Activated CD8-positive, alpha-beta T cell treated with anti-CD3 and anti-CD28 coated beads for 36 hours (primary cell): ENCODE measurements at regions not wholly inside any gene's neighbourhood (a gene's known extent, or its start where the extent isn't known, plus 50 kb on each side); places are given as distances from the start of the nearest gene placed in this dataset.

Experiments
- ATAC-seq: fragments of 200-7000 bp; cut with Tn5 transposase; one replicate; pipeline ENCODE4 v1.10.0; 2021; ENCODE audit warnings: mild to moderate bottlenecking, moderate library complexity
- CTCF ChIA-PET: fragments of 350-600 bp; sonication (Branson Sonifier 250); formaldehyde crosslinking; loops from one replicate; lab custom pipeline; 2021; ENCODE audit warnings: antibody characterized with exemption; lab: Charles Lee
- POLR2A ChIA-PET: fragments of 350-600 bp; sonication (Branson Sonifier 250); formaldehyde crosslinking; loops from one replicate; lab custom pipeline; 2021; ENCODE audit warnings: antibody characterized with exemption; lab: Charles Lee
- DNase-seq: peaks from one replicate; pipeline ENCODE4 v3.0.0-alpha.2; 2020
- H3K27ac Mint-ChIP-seq: one replicate; pipeline ENCODE4 v1.8.0; 2021; ENCODE audit warnings: mild to moderate bottlenecking, mixed read lengths
- H3K27me3 Mint-ChIP-seq: one replicate; pipeline ENCODE4 v1.8.0; 2021; ENCODE audit warnings: mixed read lengths
- H3K36me3 Mint-ChIP-seq: one replicate; pipeline ENCODE4 v1.8.0; 2021; ENCODE audit warnings: low read depth, mixed read lengths
- H3K4me1 Mint-ChIP-seq: one replicate; pipeline ENCODE4 v1.8.0; 2021; ENCODE audit warnings: low read depth, mixed read lengths
- H3K4me3 Mint-ChIP-seq: one replicate; pipeline ENCODE4 v1.8.0; 2021; ENCODE audit warnings: mild to moderate bottlenecking, moderate library complexity, mixed read lengths
- H3K9me3 Mint-ChIP-seq: one replicate; pipeline ENCODE4 v1.8.0; 2021; ENCODE audit warnings: mixed read lengths
- CTCF ChIP-seq: fragments of 200-600 bp; IDR thresholded peaks from one replicate; pipeline ENCODE4 v1.8.0; 2022; ENCODE audit warnings: antibody characterized with exemption, mild to moderate bottlenecking
- intact Hi-C: fragments of 100-400 bp; cut with micrococcal nuclease; formaldehyde crosslinking; loops from one replicate; pipeline ENCODE4 v1.10.0; 2022

- no peaks in the 10 kb centered on the region for H3K36me3 Mint-ChIP-seq
- H3K4me1 Mint-ChIP-seq, result no peaks in the 10 kb centered on the region
- ChIA-PET CTCF (no interaction called here), POLR2A (no interaction called here)
- TF ChIP-seq CTCF, result no peak
- peaks cover 2% of the 10 kb centered on the region for H3K9me3 Mint-ChIP-seq
- peaks cover 2% of the 10 kb centered on the region for H3K27me3 Mint-ChIP-seq
- no peak overlapping the region for H3K27ac Mint-ChIP-seq
- intact Hi-C loops, result no loop called here
- DNase-seq, result no peak
- no peak overlapping the region for H3K4me3 Mint-ChIP-seq
- no peak for ATAC-seq
Measured at GRCh38 chr2:147110962-147111361, 733.9 kb upstream of the ACVR2A start.

GRCh38 chr2:147110317-147110716, 734.5 kb upstream of the ACVR2A start:
- ChIA-PET CTCF (no interaction called here), POLR2A (no interaction called here)
- peaks cover 2% of the 10 kb centered on the region for H3K9me3 Mint-ChIP-seq
- intact Hi-C loops, result no loop called here
- ATAC-seq (no peak), DNase-seq (no peak)
- no peak for TF ChIP-seq CTCF
- no peak overlapping the region for H3K27ac Mint-ChIP-seq
- no peaks in the 10 kb centered on the region for H3K36me3 Mint-ChIP-seq
- no peaks in the 10 kb centered on the region for H3K4me1 Mint-ChIP-seq
- peaks cover 2% of the 10 kb centered on the region for H3K27me3 Mint-ChIP-seq
- H3K4me3 Mint-ChIP-seq, result no peak overlapping the region

GRCh38 chr2:147109291-147109690, 735.5 kb upstream of the ACVR2A start:
- DNase-seq (no peak), ATAC-seq (no peak)
- Mint-ChIP-seq H3K27me3 (peaks cover 2% of the 10 kb centered on the region), H3K36me3 (no peaks in the 10 kb centered on the region), H3K27ac (no peak overlapping the region), H3K9me3 (peaks cover 2% of the 10 kb centered on the region), H3K4me3 (no peak overlapping the region), H3K4me1 (no peaks in the 10 kb centered on the region)
- CTCF ChIA-PET, result no interaction called here
- POLR2A ChIA-PET, result no interaction called here
- no peak for TF ChIP-seq CTCF
- intact Hi-C loops, result no loop called here

- DNase-seq, result no peak
- H3K27ac Mint-ChIP-seq, result no peak overlapping the region
- ATAC-seq, result no peak
- CTCF ChIA-PET, result no interaction called here
- peaks cover 2% of the 10 kb centered on the region for H3K27me3 Mint-ChIP-seq
- peaks cover 2% of the 10 kb centered on the region for H3K9me3 Mint-ChIP-seq
- intact Hi-C loops, result no loop called here
- no peaks in the 10 kb centered on the region for H3K36me3 Mint-ChIP-seq
- POLR2A ChIA-PET, result no interaction called here
- H3K4me3 Mint-ChIP-seq, result no peak overlapping the region
- TF ChIP-seq CTCF, result no peak
- no peaks in the 10 kb centered on the region for H3K4me1 Mint-ChIP-seq
Measured at GRCh38 chr2:147108548-147108947, 736.3 kb upstream of the ACVR2A start.

GRCh38 chr2:147101941-147102790, 742.7 kb upstream of the ACVR2A start:
- no peak for ATAC-seq
- POLR2A ChIA-PET, result no interaction called here
- intact Hi-C loops, result no loop called here
- no peak for DNase-seq
- Mint-ChIP-seq H3K27ac (no peak overlapping the region), H3K36me3 (no peaks in the 10 kb centered on the region), H3K9me3 (no peaks in the 10 kb centered on the region), H3K4me3 (no peak overlapping the region), H3K27me3 (no peaks in the 10 kb centered on the region), H3K4me1 (no peaks in the 10 kb centered on the region)
- TF ChIP-seq CTCF, result no peak
- CTCF ChIA-PET, result interaction anchor here (0.9 kb wide), 1 partner anchor 203 kb away, joined by 3 read pairs; no protein-coding TSS in a partner anchor
